ENCODE measurements at regions not wholly inside any gene's neighbourhood (a gene's known extent, or its start where the extent isn't known, plus 50 kb on each side); places are given as distances from the start of the nearest gene placed in this dataset.
A peak's percentile ranks its signal among the peaks of the same experiment; 100 is the strongest.

DNA sequence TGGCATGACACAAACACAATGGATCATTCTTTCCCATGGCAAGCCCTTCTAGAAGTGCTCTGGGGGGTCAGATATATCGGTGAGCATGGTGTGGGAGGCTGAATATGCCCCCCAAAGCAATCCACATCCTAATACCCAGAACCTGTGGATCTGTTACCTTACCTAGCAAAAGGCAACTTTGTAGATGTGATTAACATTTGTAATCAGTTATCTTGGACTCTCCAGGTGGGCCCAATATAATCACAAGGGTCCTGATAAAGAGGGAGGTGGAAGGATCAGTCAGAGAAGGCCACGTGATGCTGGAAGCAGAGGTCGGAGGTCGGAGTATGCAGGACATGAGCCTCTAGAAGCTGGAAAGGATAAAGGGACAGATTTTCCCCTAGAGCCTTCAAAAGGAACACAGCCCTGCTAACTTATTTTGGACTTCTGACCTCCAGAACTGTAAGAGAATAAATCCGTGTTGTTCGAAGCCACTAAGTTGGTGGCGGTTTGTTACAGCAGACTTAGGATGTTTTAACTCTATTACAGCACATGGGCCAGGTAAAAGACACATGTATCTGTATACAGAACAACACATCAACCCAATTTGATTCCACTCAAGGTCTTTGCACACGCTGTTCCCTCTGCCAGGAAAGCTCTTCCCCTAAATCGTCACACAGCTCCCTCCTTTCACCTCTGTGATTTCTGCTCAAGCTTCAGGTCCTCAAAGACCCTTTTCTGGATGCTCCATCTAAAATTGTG lies 115.3 kb downstream of the NOG start:
- no peak for TF ChIP-seq YY1 (IDR thresholded peaks at IDR 0.05; ENCODE audit: insufficient read depth, insufficient read length)
- no peak for TF ChIP-seq SUZ12 (IDR thresholded peaks at IDR 0.05; ENCODE audit: extremely low read depth, insufficient read depth, insufficient read length)
- TF ChIP-seq ZNF274 (IDR thresholded peaks at IDR 0.05; ENCODE audit: low read depth, low read length): no peak
- Histone ChIP-seq H3K4me3 (ENCODE audit: insufficient read length, low read depth) (no peak overlapping the region), H3K27me3 (ENCODE audit: insufficient read depth, insufficient read length) (no peaks in the 10 kb centered on the region), H3K9me3 (ENCODE audit: insufficient read depth, low read length) (0 out of 2 replicates have a peak, but pooled peaks cover 12% of the 10 kb centered on the region), H3K4me1 (ENCODE audit: insufficient read depth, insufficient read length) (no peaks in the 10 kb centered on the region), H3K36me3 (ENCODE audit: insufficient read depth, insufficient read length, low read length) (no peaks in the 10 kb centered on the region), H3K9ac (ENCODE audit: insufficient read length, low read depth) (no peak overlapping the region)
- no peak for DNase-seq (ENCODE audit: low read depth, low spot score)

DNA sequence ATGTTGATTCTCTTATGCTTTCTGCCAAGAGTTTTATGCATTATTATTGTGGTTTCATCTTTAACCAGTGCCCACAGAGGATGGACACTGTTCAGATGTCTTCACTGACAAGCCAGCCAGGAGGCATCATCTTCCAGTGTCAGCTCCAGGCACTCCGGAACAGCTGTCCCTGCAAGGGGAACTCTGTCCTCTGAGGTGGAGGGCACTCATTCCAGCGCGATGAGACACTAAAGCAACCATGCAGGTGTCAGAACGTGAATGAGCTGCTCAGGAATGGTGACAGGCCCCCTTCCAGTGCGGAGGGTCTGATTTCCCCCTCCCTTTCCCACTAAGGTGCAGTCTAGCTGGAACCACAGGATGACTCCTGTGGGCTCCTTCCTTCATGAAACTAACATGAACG lies 117.5 kb downstream of the NOG start:
- H3K36me3 ChIP-seq (ENCODE audit: insufficient read depth, insufficient read length, low read length): no peaks in the 10 kb centered on the region
- no peak overlapping the region for H3K4me3 ChIP-seq (ENCODE audit: insufficient read length, low read depth)
- no peaks in the 10 kb centered on the region for H3K4me1 ChIP-seq (ENCODE audit: insufficient read depth, insufficient read length)
- H3K9ac ChIP-seq (ENCODE audit: insufficient read length, low read depth): no peak overlapping the region
- TF ChIP-seq ZNF274 (IDR thresholded peaks at IDR 0.05; ENCODE audit: low read depth, low read length) (no peak), YY1 (IDR thresholded peaks at IDR 0.05; ENCODE audit: insufficient read depth, insufficient read length) (no peak), SUZ12 (IDR thresholded peaks at IDR 0.05; ENCODE audit: extremely low read depth, insufficient read depth, insufficient read length) (no peak)
- no peaks in the 10 kb centered on the region for H3K27me3 ChIP-seq (ENCODE audit: insufficient read depth, insufficient read length)
- no peak for DNase-seq (ENCODE audit: low read depth, low spot score)
- 0 out of 2 replicates have a peak, but pooled peaks cover 12% of the 10 kb centered on the region for H3K9me3 ChIP-seq (ENCODE audit: insufficient read depth, low read length)

DNA sequence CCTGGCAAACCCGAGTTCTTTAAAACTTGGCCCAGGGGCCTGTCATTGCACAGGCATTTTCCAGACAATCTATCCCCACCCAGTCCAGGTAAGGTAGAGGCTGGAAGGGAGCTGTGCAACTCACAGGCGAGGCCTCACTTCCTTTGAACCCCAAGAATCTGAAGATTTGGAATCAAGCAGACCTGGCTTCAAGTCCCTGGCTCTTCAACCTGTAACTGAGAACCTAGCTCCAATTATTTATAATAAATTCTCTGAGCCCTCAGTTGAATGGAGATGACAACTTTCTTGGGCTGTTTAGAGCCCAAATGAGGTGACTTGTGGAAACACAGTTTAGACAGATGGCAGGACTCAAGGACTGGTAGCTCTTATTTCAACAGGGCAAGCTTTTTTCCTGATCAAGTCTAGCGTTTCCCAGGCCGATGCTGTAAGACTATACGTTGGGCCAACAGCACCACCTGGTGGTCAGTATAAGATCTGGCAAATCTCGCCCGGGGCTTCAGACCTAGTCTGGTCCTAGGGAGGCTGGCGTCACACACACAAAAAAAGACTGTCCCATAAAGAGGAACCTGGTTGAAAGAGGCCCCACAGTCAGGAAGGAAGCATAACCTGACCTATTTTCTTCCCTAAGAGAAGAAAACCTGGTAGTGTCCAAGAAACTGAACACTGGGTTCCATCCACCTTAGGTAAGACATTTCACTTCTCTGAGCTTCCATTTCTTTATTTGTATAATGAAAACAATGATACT lies 117.9 kb downstream of the C17orf67 start:
- Histone ChIP-seq H3K9me3 (ENCODE audit: insufficient read depth, low read length) (0 out of 2 replicates have a peak, but pooled peaks cover 12% of the 10 kb centered on the region), H3K27me3 (ENCODE audit: insufficient read depth, insufficient read length) (no peaks in the 10 kb centered on the region), H3K36me3 (ENCODE audit: insufficient read depth, insufficient read length, low read length) (no peaks in the 10 kb centered on the region), H3K4me1 (ENCODE audit: insufficient read depth, insufficient read length) (peaks cover 2% of the 10 kb centered on the region), H3K9ac (ENCODE audit: insufficient read length, low read depth) (no peak overlapping the region), H3K4me3 (ENCODE audit: insufficient read length, low read depth) (no peak overlapping the region)
- DNase-seq (ENCODE audit: low read depth, low spot score): peak; percentile 71
- TF ChIP-seq ZNF274 (IDR thresholded peaks at IDR 0.05; ENCODE audit: low read depth, low read length) (no peak), SUZ12 (IDR thresholded peaks at IDR 0.05; ENCODE audit: extremely low read depth, insufficient read depth, insufficient read length) (no peak), YY1 (IDR thresholded peaks at IDR 0.05; ENCODE audit: insufficient read depth, insufficient read length) (no peak)

DNA sequence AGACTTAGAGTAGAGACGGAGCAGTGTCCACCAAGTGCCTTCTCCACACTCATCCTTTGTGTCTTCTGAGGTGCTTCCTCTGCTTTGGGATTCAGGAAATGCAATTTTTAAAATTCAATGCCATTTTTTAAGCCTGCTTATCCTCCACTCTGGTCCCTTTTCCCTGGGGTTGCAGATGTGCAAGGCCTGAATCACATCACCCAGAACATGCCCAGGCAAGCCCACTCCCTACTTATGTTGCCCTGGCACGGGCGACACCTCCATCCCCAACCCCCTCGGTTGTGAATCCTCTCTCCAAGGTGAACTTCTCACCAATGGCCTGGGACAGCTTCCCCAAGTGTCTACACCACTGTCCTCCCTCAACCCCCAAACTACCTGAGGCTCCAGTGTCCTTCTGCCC lies 116.2 kb downstream of the C17orf67 start:
- Histone ChIP-seq H3K36me3 (ENCODE audit: insufficient read depth, insufficient read length, low read length) (no peaks in the 10 kb centered on the region), H3K9ac (ENCODE audit: insufficient read length, low read depth) (no peak overlapping the region)
- TF ChIP-seq ZNF274 (IDR thresholded peaks at IDR 0.05; ENCODE audit: low read depth, low read length): no peak
- no peak for TF ChIP-seq YY1 (IDR thresholded peaks at IDR 0.05; ENCODE audit: insufficient read depth, insufficient read length)
- TF ChIP-seq SUZ12 (IDR thresholded peaks at IDR 0.05; ENCODE audit: extremely low read depth, insufficient read depth, insufficient read length): no peak

DNA sequence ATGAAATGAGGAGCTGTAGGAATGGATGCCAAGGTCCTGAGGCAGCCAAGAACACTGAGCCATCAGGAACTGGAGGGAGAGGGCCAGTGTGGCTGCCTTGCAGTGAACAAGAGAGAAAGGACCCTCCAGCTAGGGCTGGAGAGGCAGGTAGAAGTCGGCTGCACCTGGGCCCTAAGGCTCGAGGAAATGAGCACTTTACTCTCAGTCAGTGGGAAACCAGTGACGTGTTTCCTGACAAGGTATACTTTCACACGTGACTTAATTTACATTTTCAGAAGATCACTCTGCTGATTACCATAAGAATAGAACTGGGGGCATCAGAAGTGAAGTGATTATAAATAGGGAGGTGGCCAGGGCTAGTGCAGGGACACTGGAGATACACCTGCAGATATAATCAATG lies 115.2 kb downstream of the C17orf67 start:
- H3K4me1 ChIP-seq (ENCODE audit: insufficient read depth, insufficient read length): peaks cover 2% of the 10 kb centered on the region

More for the DNA sequence above, 116.2 kb downstream of the C17orf67 start:
- no peak for DNase-seq (ENCODE audit: low read depth, low spot score)
- H3K9me3 ChIP-seq (ENCODE audit: insufficient read depth, low read length): 0 out of 2 replicates have a peak, but pooled peaks cover 4% of the 10 kb centered on the region
- no peaks in the 10 kb centered on the region for H3K27me3 ChIP-seq (ENCODE audit: insufficient read depth, insufficient read length)
- H3K4me3 ChIP-seq (ENCODE audit: insufficient read length, low read depth): no peak overlapping the region
- peaks cover 2% of the 10 kb centered on the region for H3K4me1 ChIP-seq (ENCODE audit: insufficient read depth, insufficient read length)

DNA sequence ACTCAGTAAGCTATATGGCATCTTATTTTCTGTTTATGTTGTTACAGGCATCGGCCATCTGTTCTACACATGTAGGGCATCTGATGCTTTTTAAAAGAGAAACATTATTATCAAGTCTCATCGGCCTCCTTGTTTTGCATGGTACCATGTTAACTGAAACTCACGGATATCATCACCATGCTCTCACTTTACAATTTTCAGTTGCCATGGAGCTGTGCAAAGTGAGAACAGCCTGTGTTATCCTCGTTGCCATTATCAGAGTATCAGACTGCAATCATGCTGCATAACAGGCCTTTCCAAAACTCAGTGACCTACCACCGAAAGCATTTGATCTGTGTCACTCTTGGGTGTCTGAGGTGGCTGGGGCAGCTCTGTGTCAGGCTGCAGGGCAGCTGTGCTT lies 110.3 kb downstream of the C17orf67 start:
- H3K9ac ChIP-seq (ENCODE audit: insufficient read length, low read depth): no peak overlapping the region
- H3K4me3 ChIP-seq (ENCODE audit: insufficient read length, low read depth): no peak overlapping the region
- peaks cover 2% of the 10 kb centered on the region for H3K4me1 ChIP-seq (ENCODE audit: insufficient read depth, insufficient read length)
- H3K36me3 ChIP-seq (ENCODE audit: insufficient read depth, insufficient read length, low read length): no peaks in the 10 kb centered on the region
- no peak for TF ChIP-seq YY1 (IDR thresholded peaks at IDR 0.05; ENCODE audit: insufficient read depth, insufficient read length)
- no peak for TF ChIP-seq SUZ12 (IDR thresholded peaks at IDR 0.05; ENCODE audit: extremely low read depth, insufficient read depth, insufficient read length)
- TF ChIP-seq ZNF274 (IDR thresholded peaks at IDR 0.05; ENCODE audit: low read depth, low read length): no peak
- no peaks in the 10 kb centered on the region for H3K9me3 ChIP-seq (ENCODE audit: insufficient read depth, low read length)
- no peak for DNase-seq (ENCODE audit: low read depth, low spot score)
- no peaks in the 10 kb centered on the region for H3K27me3 ChIP-seq (ENCODE audit: insufficient read depth, insufficient read length)

More for the DNA sequence above, 115.2 kb downstream of the C17orf67 start:
- H3K36me3 ChIP-seq (ENCODE audit: insufficient read depth, insufficient read length, low read length): no peaks in the 10 kb centered on the region
- H3K9me3 ChIP-seq (ENCODE audit: insufficient read depth, low read length): no peaks in the 10 kb centered on the region
- H3K27me3 ChIP-seq (ENCODE audit: insufficient read depth, insufficient read length): no peaks in the 10 kb centered on the region
- TF ChIP-seq ZNF274 (IDR thresholded peaks at IDR 0.05; ENCODE audit: low read depth, low read length): no peak
- no peak for TF ChIP-seq SUZ12 (IDR thresholded peaks at IDR 0.05; ENCODE audit: extremely low read depth, insufficient read depth, insufficient read length)
- no peak for TF ChIP-seq YY1 (IDR thresholded peaks at IDR 0.05; ENCODE audit: insufficient read depth, insufficient read length)
- no peak overlapping the region for H3K9ac ChIP-seq (ENCODE audit: insufficient read length, low read depth)
- DNase-seq (ENCODE audit: low read depth, low spot score): no peak
- H3K4me3 ChIP-seq (ENCODE audit: insufficient read length, low read depth): no peak overlapping the region

DNA sequence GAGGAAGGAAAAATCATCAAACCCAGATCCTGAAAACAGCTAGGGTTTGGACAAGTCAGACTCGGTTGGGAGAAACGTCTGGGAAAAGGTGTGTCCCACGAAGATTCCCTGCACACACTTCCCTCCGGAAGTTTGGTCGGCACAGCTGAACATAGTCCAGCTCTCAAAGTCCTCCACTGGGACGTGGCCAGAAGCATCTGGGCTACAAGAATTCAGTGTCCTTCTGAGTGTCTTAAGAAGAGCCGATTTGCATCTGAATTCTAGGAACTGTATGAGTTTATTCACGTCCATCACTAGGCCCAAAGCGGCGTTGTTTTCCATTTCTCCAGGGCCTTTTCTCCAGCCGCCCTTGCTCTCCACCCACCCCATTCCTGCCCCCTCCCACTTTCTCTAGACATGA lies 109.1 kb downstream of the C17orf67 start:
- no peak for TF ChIP-seq SUZ12 (IDR thresholded peaks at IDR 0.05; ENCODE audit: extremely low read depth, insufficient read depth, insufficient read length)
- no peak for TF ChIP-seq YY1 (IDR thresholded peaks at IDR 0.05; ENCODE audit: insufficient read depth, insufficient read length)
- no peak for TF ChIP-seq ZNF274 (IDR thresholded peaks at IDR 0.05; ENCODE audit: low read depth, low read length)
- no peaks in the 10 kb centered on the region for H3K36me3 ChIP-seq (ENCODE audit: insufficient read depth, insufficient read length, low read length)
- no peak for DNase-seq (ENCODE audit: low read depth, low spot score)
- H3K9ac ChIP-seq (ENCODE audit: insufficient read length, low read depth): no peak overlapping the region
- H3K4me1 ChIP-seq (ENCODE audit: insufficient read depth, insufficient read length): no peaks in the 10 kb centered on the region
- H3K4me3 ChIP-seq (ENCODE audit: insufficient read length, low read depth): no peak overlapping the region
- H3K9me3 ChIP-seq (ENCODE audit: insufficient read depth, low read length): no peaks in the 10 kb centered on the region
- H3K27me3 ChIP-seq (ENCODE audit: insufficient read depth, insufficient read length): no peaks in the 10 kb centered on the region

Measured in NT2/D1 (cell line).